DND-41 (cell line): ENCODE measurements at regions not wholly inside any gene's neighbourhood (a gene's known extent, or its start where the extent isn't known, plus 50 kb on each side); places are given as distances from the start of the nearest gene placed in this dataset.

Experiments
- ATAC-seq: fragments of 200-7000 bp; cut with Tn5 transposase; 3 replicates; pipeline ENCODE4 v1.9.1; 2021; ENCODE audit warnings: low read depth; ENCODE audit not compliant: insufficient read depth
- DNase-seq: peaks from one replicate; pipeline ENCODE4 v3.0.0-alpha.2; 2020
- H2AFZ ChIP-seq: 2 replicates; pipeline ENCODE4 v1.6.0; 2012; ENCODE audit warnings: low read depth, low read length
- H3K27ac ChIP-seq: 2 replicates; pipeline ENCODE4 v1.5.1; 2012; ENCODE audit warnings: low read length, inconsistent platforms
- H3K27me3 ChIP-seq: fragments of 200-600 bp; sonication (generic); 2 replicates; pipeline ENCODE4 v1.6.0; 2012; ENCODE audit warnings: low read length, mild to moderate bottlenecking, inconsistent platforms; ENCODE audit not compliant: insufficient read depth, poor library complexity
- H3K36me3 ChIP-seq: 2 replicates; pipeline ENCODE4 v1.5.1; 2012; ENCODE audit warnings: low read length, inconsistent platforms; ENCODE audit not compliant: insufficient read depth
- H3K4me1 ChIP-seq: 2 replicates; pipeline ENCODE4 v1.5.1; 2012; ENCODE audit warnings: mild to moderate bottlenecking, low read length; ENCODE audit not compliant: insufficient read depth
- H3K4me2 ChIP-seq: 2 replicates; pipeline ENCODE4 v1.6.0; 2012; ENCODE audit warnings: mild to moderate bottlenecking, moderate library complexity, low read length, inconsistent platforms; ENCODE audit not compliant: insufficient read depth
- H3K4me3 ChIP-seq, 2 experiments: fragments of 200-600 bp in 1 of 2; shearing (Covaris generic) in 1 of 2; 2 replicates each; pipeline ENCODE4 v1.5.1; 2012 to 2016; ENCODE audit warnings: inconsistent platforms in 2 of 2, low read length in 2 of 2, mild to moderate bottlenecking in 2 of 2, low read depth in 1 of 2, moderate library complexity in 1 of 2
- H3K79me2 ChIP-seq: 2 replicates; pipeline ENCODE4 v1.6.0; 2012; ENCODE audit warnings: low read length, inconsistent platforms; ENCODE audit not compliant: insufficient read depth
- H3K9ac ChIP-seq: 2 replicates; pipeline ENCODE4 v1.6.0; 2012; ENCODE audit warnings: low read depth, mild to moderate bottlenecking, inconsistent platforms, low read length, moderate library complexity
- H3K9me3 ChIP-seq: 2 replicates; pipeline ENCODE4 v1.5.1; 2012; ENCODE audit warnings: low read length, moderate library complexity, mild to moderate bottlenecking, inconsistent platforms; ENCODE audit not compliant: insufficient read depth, severe bottlenecking
- H4K20me1 ChIP-seq: 2 replicates; pipeline ENCODE4 v1.6.0; 2012; ENCODE audit warnings: low read length; ENCODE audit not compliant: insufficient read depth
- EZH2 ChIP-seq: IDR thresholded peaks from 3 replicates; pipeline ENCODE4 v1.6.1; 2012; ENCODE audit warnings: borderline replicate concordance, low read depth, mild to moderate bottlenecking, moderate library complexity, low read length, inconsistent platforms; ENCODE audit not compliant: severe bottlenecking
- TF ChIP-seq, protein P1 (sequence below): IDR thresholded peaks from 2 replicates; pipeline ENCODE4 v1.5.1; 2012; ENCODE audit warnings: borderline replicate concordance, low read length, moderate library complexity, mild to moderate bottlenecking; ENCODE audit not compliant: poor library complexity, severe bottlenecking; ENCODE audit errors: extremely low read depth

DNA sequence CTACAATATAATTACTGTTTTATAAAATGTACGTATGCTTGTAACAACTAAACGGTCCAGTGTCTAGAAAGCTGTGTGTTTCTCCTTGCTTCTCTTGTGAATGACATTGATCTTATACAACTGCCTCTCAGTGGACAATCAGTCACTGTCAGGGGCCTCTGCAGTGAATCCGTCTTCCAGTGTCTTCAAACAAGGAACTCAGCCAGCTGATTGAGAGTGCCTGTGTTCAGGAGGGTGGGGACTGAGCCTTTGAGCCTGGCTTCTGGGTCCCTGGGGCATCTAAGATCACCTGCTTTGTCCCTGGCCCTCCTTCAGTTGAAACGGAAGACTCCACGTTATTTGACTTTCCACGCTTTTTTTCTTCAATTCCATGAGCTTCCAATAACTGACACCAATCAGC lies 133.1 kb upstream of the SFSWAP start:
- no peak for ATAC-seq
- no peak overlapping the region for H3K4me3 ChIP-seq

DNA sequence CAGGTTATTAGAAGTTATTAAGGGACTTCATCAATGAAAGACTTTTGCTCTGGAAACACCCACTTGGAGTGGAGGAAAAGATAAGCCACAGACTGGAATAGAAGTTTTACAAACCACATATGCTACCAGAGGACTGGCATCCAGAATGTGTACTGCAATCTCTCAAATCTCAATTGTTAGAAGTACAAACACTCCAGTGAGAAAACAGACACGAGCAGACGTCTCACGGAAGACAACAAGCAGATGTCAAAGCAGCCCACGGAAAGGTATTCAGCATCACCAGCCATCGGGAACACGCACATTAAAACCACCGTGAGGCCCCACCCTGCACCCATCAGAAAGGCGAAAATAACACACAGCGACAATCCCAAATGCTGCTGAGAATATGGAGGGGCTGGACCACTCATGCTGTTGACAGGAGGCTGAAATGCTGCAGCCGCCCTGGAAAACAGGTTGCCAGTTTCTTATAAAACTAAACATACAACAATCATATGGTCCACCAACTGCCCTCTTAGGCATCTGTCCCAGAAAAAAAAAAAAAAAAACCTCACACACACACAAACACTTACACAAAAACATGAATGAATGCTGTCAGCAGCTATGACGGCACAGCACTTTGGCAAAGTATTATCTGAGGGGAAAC lies 131.9 kb upstream of the SFSWAP start:
- Histone ChIP-seq H4K20me1 (no peaks in the 10 kb centered on the region), H3K27me3 (no peaks in the 10 kb centered on the region), H3K79me2 (no peaks in the 10 kb centered on the region), H3K36me3 (no peaks in the 10 kb centered on the region), H3K9me3 (no peaks in the 10 kb centered on the region), H3K4me2 (no peak overlapping the region), H3K4me3 (no peak overlapping the region), H3K9ac (no peak overlapping the region), H2AFZ (no peak overlapping the region), H3K27ac (no peak overlapping the region), H3K4me1 (no peaks in the 10 kb centered on the region)
- ATAC-seq (no peak), DNase-seq (no peak)
- no peak for TF ChIP-seq EZH2
- TF ChIP-seq, protein P1, sequence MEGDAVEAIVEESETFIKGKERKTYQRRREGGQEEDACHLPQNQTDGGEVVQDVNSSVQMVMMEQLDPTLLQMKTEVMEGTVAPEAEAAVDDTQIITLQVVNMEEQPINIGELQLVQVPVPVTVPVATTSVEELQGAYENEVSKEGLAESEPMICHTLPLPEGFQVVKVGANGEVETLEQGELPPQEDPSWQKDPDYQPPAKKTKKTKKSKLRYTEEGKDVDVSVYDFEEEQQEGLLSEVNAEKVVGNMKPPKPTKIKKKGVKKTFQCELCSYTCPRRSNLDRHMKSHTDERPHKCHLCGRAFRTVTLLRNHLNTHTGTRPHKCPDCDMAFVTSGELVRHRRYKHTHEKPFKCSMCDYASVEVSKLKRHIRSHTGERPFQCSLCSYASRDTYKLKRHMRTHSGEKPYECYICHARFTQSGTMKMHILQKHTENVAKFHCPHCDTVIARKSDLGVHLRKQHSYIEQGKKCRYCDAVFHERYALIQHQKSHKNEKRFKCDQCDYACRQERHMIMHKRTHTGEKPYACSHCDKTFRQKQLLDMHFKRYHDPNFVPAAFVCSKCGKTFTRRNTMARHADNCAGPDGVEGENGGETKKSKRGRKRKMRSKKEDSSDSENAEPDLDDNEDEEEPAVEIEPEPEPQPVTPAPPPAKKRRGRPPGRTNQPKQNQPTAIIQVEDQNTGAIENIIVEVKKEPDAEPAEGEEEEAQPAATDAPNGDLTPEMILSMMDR = no peak

More for the DNA sequence above, 133.1 kb upstream of the SFSWAP start:
- H3K9me3 ChIP-seq = no peaks in the 10 kb centered on the region
- TF ChIP-seq, protein P1 = no peak
- TF ChIP-seq EZH2 = no peak
- H3K79me2 ChIP-seq = no peaks in the 10 kb centered on the region
- no peaks in the 10 kb centered on the region for H4K20me1 ChIP-seq
- no peak for DNase-seq
- H3K27me3 ChIP-seq = no peaks in the 10 kb centered on the region
- H3K9ac ChIP-seq = no peak overlapping the region
- no peaks in the 10 kb centered on the region for H3K4me1 ChIP-seq
- H3K27ac ChIP-seq = no peak overlapping the region
- H3K4me2 ChIP-seq = no peak overlapping the region
- no peak overlapping the region for H2AFZ ChIP-seq
- H3K36me3 ChIP-seq = no peaks in the 10 kb centered on the region

DNA sequence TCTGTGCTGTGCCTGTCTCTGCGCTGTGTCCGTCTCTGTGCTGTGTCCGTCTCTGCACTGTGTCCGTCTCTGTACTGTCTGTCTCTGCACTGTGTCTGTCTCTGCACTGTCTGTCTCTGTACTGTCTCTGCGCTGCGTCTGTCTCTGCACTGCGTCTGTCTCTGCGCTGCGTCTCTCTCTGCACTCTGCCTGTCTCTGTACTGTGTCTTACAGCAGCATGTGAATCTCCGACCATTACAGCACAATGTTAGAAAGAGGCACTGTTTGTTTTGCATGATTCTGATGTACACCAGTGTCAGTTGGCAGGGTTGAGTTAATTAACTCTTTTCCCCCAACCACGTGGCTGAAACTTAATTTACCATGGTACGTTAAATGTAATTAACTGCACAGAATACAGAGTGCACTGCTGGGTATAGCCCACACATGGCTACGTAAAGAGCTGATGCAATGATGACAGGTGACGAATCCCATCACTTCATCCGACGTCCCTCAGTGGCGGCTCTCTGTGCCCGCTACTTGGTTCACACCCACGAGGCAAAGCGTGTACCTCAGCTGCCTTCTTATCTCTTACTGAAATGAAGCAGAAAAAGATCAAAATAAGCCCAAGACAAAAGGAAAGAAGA lies 127.7 kb upstream of the SFSWAP start:
- Histone ChIP-seq H3K9ac (no peak overlapping the region), H3K4me1 (no peaks in the 10 kb centered on the region), H3K9me3 (peaks cover 18% of the 10 kb centered on the region), H3K36me3 (no peaks in the 10 kb centered on the region), H2AFZ (no peak overlapping the region), H3K79me2 (no peaks in the 10 kb centered on the region), H3K4me3 (no peak overlapping the region), H3K4me2 (no peak overlapping the region), H4K20me1 (no peaks in the 10 kb centered on the region), H3K27me3 (no peaks in the 10 kb centered on the region), H3K27ac (no peak overlapping the region)
- no peak for DNase-seq
- TF ChIP-seq, protein P1 = no peak
- no peak for TF ChIP-seq EZH2
- no peak for ATAC-seq
